Erythroblast (primary cell): ENCODE measurements at regions not wholly inside any gene's neighbourhood (a gene's known extent, or its start where the extent isn't known, plus 50 kb on each side); places are given as distances from the start of the nearest gene placed in this dataset.

Experiments used
- GATA1 ChIP-seq: IDR thresholded peaks from 2 replicates; pipeline ENCODE4 v1.6.1; 2011; ENCODE audit warnings: low read depth, mild to moderate bottlenecking, control low read depth, low read length, moderate library complexity
- POLR2A ChIP-seq: IDR thresholded peaks from 2 replicates; pipeline ENCODE4 v1.6.1; 2011; ENCODE audit warnings: mild to moderate bottlenecking, low read length

GRCh38 chr2:160916300-160916699 is 243.9 kb upstream of the TANK start:
- no peak for TF ChIP-seq POLR2A
- no peak for TF ChIP-seq GATA1
